ENCODE measurements at regions not wholly inside any gene's neighbourhood (a gene's known extent, or its start where the extent isn't known, plus 50 kb on each side); places are given as distances from the start of the nearest gene placed in this dataset.

DNA sequence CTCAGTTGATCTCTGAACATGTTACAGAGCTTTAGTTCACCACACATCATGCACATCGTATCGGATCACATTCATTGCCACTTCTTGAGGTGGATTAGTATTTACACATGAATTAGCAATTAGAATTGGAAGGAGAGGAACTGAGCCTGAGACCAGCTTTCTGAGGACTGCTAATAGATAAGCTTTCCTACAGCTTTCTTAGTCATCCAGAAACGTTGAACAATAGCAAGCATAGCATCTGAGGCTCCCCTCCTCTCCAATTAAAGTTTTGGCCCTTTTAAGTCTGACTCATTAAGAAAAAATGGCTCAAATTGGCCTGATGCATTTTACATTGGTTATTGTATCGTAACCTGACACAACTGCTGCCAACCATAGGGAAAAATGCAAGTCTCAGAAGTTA, 1130.4 kb downstream of the CDH8 start:
- POLR2A ChIA-PET, result no interaction called here

DNA sequence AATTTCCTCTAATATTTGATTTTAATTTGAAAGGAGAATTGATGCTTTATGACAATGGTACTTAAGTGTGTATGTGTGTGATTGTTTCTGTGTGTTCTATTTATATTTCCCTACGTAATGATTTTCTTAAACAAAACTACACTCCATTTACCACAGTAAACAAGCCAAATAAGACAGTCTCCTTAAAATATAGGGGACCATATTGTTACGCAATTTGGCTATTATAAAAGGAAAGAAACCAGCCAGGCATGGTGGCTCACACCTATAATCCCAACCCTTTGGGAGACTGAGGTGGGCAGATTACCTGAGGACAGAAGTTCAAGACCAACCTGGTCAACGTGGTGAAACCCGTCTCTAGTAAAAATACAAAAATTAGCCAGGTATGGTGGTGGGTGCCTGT, 1134.1 kb downstream of the CDH8 start:
- no peak overlapping the region for H3K4me3 ChIP-seq (ENCODE audit: low read depth, low read length)
- no peaks in the 10 kb centered on the region for H3K27me3 ChIP-seq (ENCODE audit: control insufficient read depth, insufficient read depth, low read length)
- no peaks in the 10 kb centered on the region for H3K36me3 ChIP-seq (ENCODE audit: control insufficient read depth, insufficient read depth, low read length)
- TF ChIP-seq, protein P1, sequence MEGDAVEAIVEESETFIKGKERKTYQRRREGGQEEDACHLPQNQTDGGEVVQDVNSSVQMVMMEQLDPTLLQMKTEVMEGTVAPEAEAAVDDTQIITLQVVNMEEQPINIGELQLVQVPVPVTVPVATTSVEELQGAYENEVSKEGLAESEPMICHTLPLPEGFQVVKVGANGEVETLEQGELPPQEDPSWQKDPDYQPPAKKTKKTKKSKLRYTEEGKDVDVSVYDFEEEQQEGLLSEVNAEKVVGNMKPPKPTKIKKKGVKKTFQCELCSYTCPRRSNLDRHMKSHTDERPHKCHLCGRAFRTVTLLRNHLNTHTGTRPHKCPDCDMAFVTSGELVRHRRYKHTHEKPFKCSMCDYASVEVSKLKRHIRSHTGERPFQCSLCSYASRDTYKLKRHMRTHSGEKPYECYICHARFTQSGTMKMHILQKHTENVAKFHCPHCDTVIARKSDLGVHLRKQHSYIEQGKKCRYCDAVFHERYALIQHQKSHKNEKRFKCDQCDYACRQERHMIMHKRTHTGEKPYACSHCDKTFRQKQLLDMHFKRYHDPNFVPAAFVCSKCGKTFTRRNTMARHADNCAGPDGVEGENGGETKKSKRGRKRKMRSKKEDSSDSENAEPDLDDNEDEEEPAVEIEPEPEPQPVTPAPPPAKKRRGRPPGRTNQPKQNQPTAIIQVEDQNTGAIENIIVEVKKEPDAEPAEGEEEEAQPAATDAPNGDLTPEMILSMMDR (IDR thresholded peaks at IDR 0.05; ENCODE audit: insufficient read depth, low read depth, low read length), result no peak
- ChIA-PET POLR2A (no interaction called here), CTCF (no interaction called here)
- no peak for DNase-seq (ENCODE audit: low read depth)

More for the DNA sequence above, 1130.4 kb downstream of the CDH8 start:
- H3K27me3 ChIP-seq (ENCODE audit: control insufficient read depth, insufficient read depth, low read length), result no peaks in the 10 kb centered on the region
- no peak overlapping the region for H3K4me3 ChIP-seq (ENCODE audit: low read depth, low read length)
- H3K36me3 ChIP-seq (ENCODE audit: control insufficient read depth, insufficient read depth, low read length), result no peaks in the 10 kb centered on the region
- DNase-seq (ENCODE audit: low read depth), result no peak
- CTCF ChIA-PET, result no interaction called here
- TF ChIP-seq, protein P1 (IDR thresholded peaks at IDR 0.05; ENCODE audit: insufficient read depth, low read depth, low read length), result no peak

DNA sequence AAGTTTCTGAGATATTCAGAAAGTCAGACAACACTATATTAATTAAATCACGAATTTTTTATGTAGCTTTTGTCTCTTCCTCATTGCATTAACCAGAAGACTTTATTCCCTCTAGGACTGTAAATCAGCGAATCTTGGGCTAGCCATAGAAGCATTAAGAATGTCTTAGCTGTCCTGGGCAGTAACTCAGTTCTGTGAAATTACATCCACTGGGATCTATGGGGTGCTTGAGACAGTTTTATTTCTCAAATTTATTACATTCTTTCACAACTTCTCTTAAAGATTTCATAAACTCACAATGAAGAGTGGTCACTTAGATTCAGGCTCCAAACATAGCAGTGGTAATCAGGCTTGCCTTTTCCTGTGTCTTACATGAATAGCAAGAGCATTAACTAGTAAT, 1153.4 kb downstream of the CDH8 start:
- ChIA-PET CTCF (no interaction called here), POLR2A (no interaction called here)
- H3K36me3 ChIP-seq (ENCODE audit: control insufficient read depth, insufficient read depth, low read length), result no peaks in the 10 kb centered on the region
- H3K4me3 ChIP-seq (ENCODE audit: low read depth, low read length), result no peak overlapping the region
- DNase-seq (ENCODE audit: low read depth), result no peak
- TF ChIP-seq, protein P1 (IDR thresholded peaks at IDR 0.05; ENCODE audit: insufficient read depth, low read depth, low read length), result no peak
- no peaks in the 10 kb centered on the region for H3K27me3 ChIP-seq (ENCODE audit: control insufficient read depth, insufficient read depth, low read length)

DNA sequence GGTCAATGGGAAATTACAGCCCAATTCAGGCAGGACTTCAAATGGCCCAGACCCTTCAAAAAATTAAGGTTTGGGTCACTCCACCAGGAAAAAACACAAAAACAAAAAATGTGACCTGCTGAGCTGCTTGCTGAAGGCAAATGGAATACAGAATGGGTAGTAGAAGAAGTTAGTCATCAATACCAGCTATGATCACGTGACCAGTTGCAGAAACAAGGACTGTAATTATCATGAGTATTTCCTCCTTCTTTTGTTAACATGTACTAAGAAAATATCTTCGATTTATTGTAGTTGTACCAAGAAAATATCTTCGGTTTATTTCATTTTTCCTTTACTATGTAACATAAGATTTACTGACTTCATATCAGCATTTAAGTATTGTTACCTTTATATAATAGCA, 1183.6 kb downstream of the CDH8 start:
- CTCF ChIA-PET, result no interaction called here
- POLR2A ChIA-PET, result no interaction called here

DNA sequence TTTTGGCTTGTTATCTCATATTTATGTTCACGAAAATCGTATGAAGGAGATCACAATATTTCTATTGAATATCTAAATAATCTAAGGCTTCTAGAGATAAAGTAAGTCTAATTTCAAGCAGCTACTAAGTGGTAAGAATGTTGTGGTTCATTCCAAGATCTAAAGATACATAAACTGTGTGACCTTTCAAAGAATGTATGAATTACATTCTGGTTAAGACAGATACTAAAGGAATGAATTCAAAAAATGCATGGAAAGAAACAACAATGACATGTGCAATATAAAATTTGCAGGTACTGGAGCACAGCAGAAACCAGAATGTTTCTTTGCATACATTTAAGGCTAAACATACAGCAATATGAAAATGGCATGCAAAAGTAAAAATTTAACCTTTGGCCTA, 1214.6 kb downstream of the CDH8 start:
- POLR2A ChIA-PET, result no interaction called here
- no peaks in the 10 kb centered on the region for H3K36me3 ChIP-seq (ENCODE audit: control insufficient read depth, insufficient read depth, low read length)
- H3K27me3 ChIP-seq (ENCODE audit: control insufficient read depth, insufficient read depth, low read length), result no peaks in the 10 kb centered on the region
- H3K4me3 ChIP-seq (ENCODE audit: low read depth, low read length), result no peak overlapping the region
- CTCF ChIA-PET, result no interaction called here
- DNase-seq (ENCODE audit: low read depth), result no peak
- TF ChIP-seq, protein P1 (IDR thresholded peaks at IDR 0.05; ENCODE audit: insufficient read depth, low read depth, low read length), result no peak

More for the DNA sequence above, 1183.6 kb downstream of the CDH8 start:
- TF ChIP-seq, protein P1 (IDR thresholded peaks at IDR 0.05; ENCODE audit: insufficient read depth, low read depth, low read length), result no peak
- Histone ChIP-seq H3K36me3 (ENCODE audit: control insufficient read depth, insufficient read depth, low read length) (no peaks in the 10 kb centered on the region), H3K4me3 (ENCODE audit: low read depth, low read length) (no peak overlapping the region), H3K27me3 (ENCODE audit: control insufficient read depth, insufficient read depth, low read length) (no peaks in the 10 kb centered on the region)
- DNase-seq (ENCODE audit: low read depth), result no peak

All from BJ (cell line).